ENCODE measurements at regions not wholly inside any gene's neighbourhood (a gene's known extent, or its start where the extent isn't known, plus 50 kb on each side); places are given as distances from the start of the nearest gene placed in this dataset.

- DNase-seq, result no peak
- POLR2A ChIA-PET, result no interaction called here
- CTCF ChIA-PET, result interaction anchor here (0.6 kb wide), 1 partner anchor 804 kb away, joined by 3 read pairs; no protein-coding TSS in a partner anchor
Measured at GRCh38 chr5:143966280-143966679, 154.3 kb downstream of the HMHB1 start.

DNA sequence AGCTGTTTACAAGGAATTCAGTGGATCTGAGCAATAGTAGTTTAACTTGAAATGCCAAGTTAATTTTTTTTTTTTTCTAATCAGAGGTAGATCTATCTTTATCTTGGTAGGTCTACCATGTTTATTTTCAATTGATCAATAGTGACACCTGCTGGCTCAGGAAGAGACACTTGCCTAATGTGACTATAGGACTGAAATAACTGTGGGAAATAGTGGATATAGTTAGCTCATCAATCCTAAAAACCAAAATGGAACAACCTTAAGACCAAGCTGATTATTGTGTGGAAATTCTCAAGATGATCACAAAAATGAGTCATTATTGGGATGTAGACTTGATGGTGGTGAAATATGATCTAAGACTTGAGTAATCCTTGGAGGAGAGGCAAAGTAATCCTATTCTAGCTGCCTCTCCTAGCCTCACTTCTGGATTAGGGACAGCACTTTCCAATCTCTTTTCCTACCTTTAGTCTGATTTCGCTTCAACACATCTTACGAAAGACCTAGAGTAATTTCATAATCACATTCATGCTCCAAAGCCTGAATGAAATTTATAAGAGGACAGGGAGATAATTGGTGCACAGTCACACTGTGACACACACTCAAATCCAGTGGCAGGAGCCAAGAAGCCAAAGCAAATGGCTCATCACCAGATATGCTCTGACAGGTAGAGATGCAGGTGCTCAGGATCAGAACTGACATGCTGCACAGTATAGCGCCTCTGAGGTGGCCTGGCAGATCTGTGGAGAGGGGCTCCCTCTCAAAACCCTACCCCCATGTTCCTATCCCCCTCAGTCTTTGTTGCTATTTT, 156.3 kb downstream of the HMHB1 start:
- H3K4me3 ChIP-seq (ENCODE audit: control insufficient read depth in 1 of 7, extremely low read depth in 1 of 7, insufficient read depth in 4 of 7, low read depth in 2 of 7, low read length in 6 of 7), result no peak overlapping the region
- DNase-seq, result peak; percentile 15 to 36 (median 35)
- H3K36me3 ChIP-seq (ENCODE audit: control insufficient read depth in 4 of 4, insufficient read depth in 4 of 4, low read length in 3 of 4), result no peaks in the 10 kb centered on the region
- no peak overlapping the region for H3K27ac ChIP-seq (ENCODE audit: insufficient read depth in 1 of 2, low read depth in 1 of 2, low read length in 2 of 2, poor library complexity in 1 of 2, severe bottlenecking in 2 of 2)
- POLR2A ChIA-PET, result interaction anchor here (0.5 kb wide), 1 partner anchor 689 kb away, joined by 3 read pairs; no protein-coding TSS in a partner anchor
- WGBS (ENCODE audit: insufficient coverage), result 100% methylated on average over 1 of the region's 3 CpGs
- no peaks in the 10 kb centered on the region for H3K9me3 ChIP-seq (ENCODE audit: control extremely low read depth in 1 of 5, control insufficient read depth in 4 of 5, insufficient read depth in 2 of 5, low read depth in 1 of 5, low read length in 4 of 5)
- peaks cover 0 to 10% (median 0%) of the 10 kb centered on the region in 5 experiments for H3K27me3 ChIP-seq (replicated peaks in 2 of 5; ENCODE audit: control insufficient read depth in 4 of 5, insufficient read depth in 5 of 5, low read length in 4 of 5)
- peaks cover 0 to 3% (median 0%) of the 10 kb centered on the region in 4 experiments for H3K4me1 ChIP-seq (ENCODE audit: control extremely low read depth in 1 of 4, control insufficient read depth in 4 of 4, insufficient read depth in 4 of 4, low read length in 3 of 4)
- CTCF ChIA-PET, result interaction anchor here (0.6 to 0.9 kb wide), 2 partner anchors 10 to 146 kb away, joined by 3 to 4 read pairs; no protein-coding TSS in a partner anchor

More at GRCh38 chr5:143966280-143966679, 154.3 kb downstream of the HMHB1 start:
- WGBS (ENCODE audit: insufficient coverage), result 100% methylated on average over 1 of the region's 1 CpG
- peaks cover 0 to 3% (median 0%) of the 10 kb centered on the region in 4 experiments for H3K4me1 ChIP-seq (ENCODE audit: control extremely low read depth in 1 of 4, control insufficient read depth in 4 of 4, insufficient read depth in 4 of 4, low read length in 3 of 4)
- no peak overlapping the region for H3K27ac ChIP-seq (ENCODE audit: insufficient read depth in 1 of 2, low read depth in 1 of 2, low read length in 2 of 2, poor library complexity in 1 of 2, severe bottlenecking in 2 of 2)
- no peaks in the 10 kb centered on the region for H3K9me3 ChIP-seq (ENCODE audit: control extremely low read depth in 1 of 5, control insufficient read depth in 4 of 5, insufficient read depth in 2 of 5, low read depth in 1 of 5, low read length in 4 of 5)
- no peaks in the 10 kb centered on the region for H3K36me3 ChIP-seq (ENCODE audit: control insufficient read depth in 4 of 4, insufficient read depth in 4 of 4, low read length in 3 of 4)
- no peak overlapping the region for H3K4me3 ChIP-seq (ENCODE audit: control insufficient read depth in 1 of 7, extremely low read depth in 1 of 7, insufficient read depth in 4 of 7, low read depth in 2 of 7, low read length in 6 of 7)
- H3K27me3 ChIP-seq (replicated peaks in 2 of 5; ENCODE audit: control insufficient read depth in 4 of 5, insufficient read depth in 5 of 5, low read length in 4 of 5), result peaks cover 0 to 7% (median 0%) of the 10 kb centered on the region in 5 experiments

- ChIA-PET CTCF (interaction anchor here (1.3 kb wide), 1 partner anchor 19 kb away, joined by 3 read pairs; no protein-coding TSS in a partner anchor), POLR2A (no interaction called here)
- H3K27ac ChIP-seq (ENCODE audit: insufficient read depth in 1 of 2, low read depth in 1 of 2, low read length in 2 of 2, poor library complexity in 1 of 2, severe bottlenecking in 2 of 2), result no peak overlapping the region
- no peak overlapping the region for H3K4me3 ChIP-seq (ENCODE audit: control insufficient read depth in 1 of 7, extremely low read depth in 1 of 7, insufficient read depth in 4 of 7, low read depth in 2 of 7, low read length in 6 of 7)
- peaks cover 0 to 10% (median 0%) of the 10 kb centered on the region in 5 experiments for H3K27me3 ChIP-seq (replicated peaks in 2 of 5; ENCODE audit: control insufficient read depth in 4 of 5, insufficient read depth in 5 of 5, low read length in 4 of 5)
- DNase-seq, result no peak
- no peaks in the 10 kb centered on the region for H3K36me3 ChIP-seq (ENCODE audit: control insufficient read depth in 4 of 4, insufficient read depth in 4 of 4, low read length in 3 of 4)
- WGBS (ENCODE audit: insufficient coverage), result 100% methylated on average over 3 of the region's 3 CpGs
- no peaks in the 10 kb centered on the region for H3K9me3 ChIP-seq (ENCODE audit: control extremely low read depth in 1 of 5, control insufficient read depth in 4 of 5, insufficient read depth in 2 of 5, low read depth in 1 of 5, low read length in 4 of 5)
- peaks cover 0 to 3% (median 0%) of the 10 kb centered on the region in 4 experiments for H3K4me1 ChIP-seq (ENCODE audit: control extremely low read depth in 1 of 4, control insufficient read depth in 4 of 4, insufficient read depth in 4 of 4, low read length in 3 of 4)
Measured at GRCh38 chr5:143970159-143970558, 158.2 kb downstream of the HMHB1 start.

- no peaks in the 10 kb centered on the region for H3K9me3 ChIP-seq (ENCODE audit: control extremely low read depth in 1 of 5, control insufficient read depth in 4 of 5, insufficient read depth in 2 of 5, low read depth in 1 of 5, low read length in 4 of 5)
- H3K27me3 ChIP-seq (replicated peaks in 2 of 5; ENCODE audit: control insufficient read depth in 4 of 5, insufficient read depth in 5 of 5, low read length in 4 of 5), result peaks cover 0 to 11% (median 0%) of the 10 kb centered on the region in 5 experiments
- H3K36me3 ChIP-seq (ENCODE audit: control insufficient read depth in 4 of 4, insufficient read depth in 4 of 4, low read length in 3 of 4), result no peaks in the 10 kb centered on the region
- no peak for DNase-seq
- no peak overlapping the region for H3K4me3 ChIP-seq (ENCODE audit: control insufficient read depth in 1 of 7, extremely low read depth in 1 of 7, insufficient read depth in 4 of 7, low read depth in 2 of 7, low read length in 6 of 7)
- H3K27ac ChIP-seq (ENCODE audit: insufficient read depth in 1 of 2, low read depth in 1 of 2, low read length in 2 of 2, poor library complexity in 1 of 2, severe bottlenecking in 2 of 2), result no peak overlapping the region
- POLR2A ChIA-PET, result no interaction called here
- no peaks in the 10 kb centered on the region for H3K4me1 ChIP-seq (ENCODE audit: control extremely low read depth in 1 of 4, control insufficient read depth in 4 of 4, insufficient read depth in 4 of 4, low read length in 3 of 4)
- 100% methylated on average over 2 of the region's 2 CpGs for WGBS (ENCODE audit: insufficient coverage)
- CTCF ChIA-PET, result no interaction called here
Measured at GRCh38 chr5:143972068-143972467, 160.1 kb downstream of the HMHB1 start.

DNA sequence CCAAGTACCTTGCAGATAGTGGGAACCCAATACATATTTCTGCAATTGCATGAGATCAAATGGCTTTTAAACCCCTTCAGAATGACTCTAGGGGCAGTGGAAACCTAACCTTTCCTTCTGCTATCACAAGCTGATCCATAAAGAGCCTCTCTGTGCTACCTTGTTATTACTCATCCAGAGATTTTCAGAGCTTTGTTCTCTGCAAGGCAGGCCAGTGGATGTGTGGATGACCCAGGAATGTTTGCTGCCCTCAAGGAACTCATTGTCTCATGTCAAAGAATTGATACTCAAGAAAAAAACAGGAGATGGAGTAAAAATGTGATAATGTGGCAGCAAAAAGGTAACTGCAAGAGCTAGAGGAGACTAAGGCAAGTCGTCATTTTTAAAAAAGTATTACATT, 164.1 kb downstream of the HMHB1 start:
- WGBS (ENCODE audit: insufficient coverage), result no CpG with 5 or more reads among the region's 1 CpG
- CTCF ChIA-PET, result interaction anchor here (0.9 kb wide), 1 partner anchor 17 kb away, joined by 3 read pairs; no protein-coding TSS in a partner anchor
- POLR2A ChIA-PET, result no interaction called here

DNA sequence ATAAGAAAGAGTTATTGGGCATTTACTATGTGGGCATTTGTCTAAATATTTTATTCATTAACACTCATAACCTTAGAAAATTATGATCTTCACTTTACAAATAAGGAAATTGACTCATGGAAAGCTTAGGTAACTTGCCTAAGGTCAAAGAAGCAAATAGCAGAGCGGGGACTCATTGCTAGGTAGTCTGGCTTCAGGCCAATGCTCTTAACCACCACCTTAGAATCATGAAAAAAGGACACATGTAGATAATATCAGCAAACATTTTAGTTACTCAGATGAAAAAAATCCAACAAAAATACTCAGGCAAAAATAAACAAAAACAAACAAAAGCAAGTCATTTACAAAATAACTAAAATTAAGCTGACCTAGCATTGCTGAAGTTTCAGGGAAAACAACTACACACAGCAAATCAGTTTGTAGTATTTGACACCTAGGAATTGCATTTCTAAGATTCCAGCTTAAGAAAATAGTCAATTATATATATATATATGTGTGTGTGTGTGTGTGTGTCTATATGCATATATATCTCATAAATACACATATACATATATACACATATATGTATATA, 166.0 kb downstream of the HMHB1 start:
- no peaks in the 10 kb centered on the region for H3K36me3 ChIP-seq (ENCODE audit: control insufficient read depth in 4 of 4, insufficient read depth in 4 of 4, low read length in 3 of 4)
- no peak overlapping the region for H3K4me3 ChIP-seq (ENCODE audit: control insufficient read depth in 1 of 7, extremely low read depth in 1 of 7, insufficient read depth in 4 of 7, low read depth in 2 of 7, low read length in 6 of 7)
- ChIA-PET CTCF (no interaction called here), POLR2A (no interaction called here)
- WGBS (ENCODE audit: insufficient coverage), result no CpG with 5 or more reads among the region's 1 CpG
- no peak for DNase-seq
- H3K27ac ChIP-seq (ENCODE audit: insufficient read depth in 1 of 2, low read depth in 1 of 2, low read length in 2 of 2, poor library complexity in 1 of 2, severe bottlenecking in 2 of 2), result no peak overlapping the region
- peaks cover 0 to 2% (median 0%) of the 10 kb centered on the region in 5 experiments for H3K27me3 ChIP-seq (replicated peaks in 2 of 5; ENCODE audit: control insufficient read depth in 4 of 5, insufficient read depth in 5 of 5, low read length in 4 of 5)
- no peaks in the 10 kb centered on the region for H3K4me1 ChIP-seq (ENCODE audit: control extremely low read depth in 1 of 4, control insufficient read depth in 4 of 4, insufficient read depth in 4 of 4, low read length in 3 of 4)
- H3K9me3 ChIP-seq (ENCODE audit: control extremely low read depth in 1 of 5, control insufficient read depth in 4 of 5, insufficient read depth in 2 of 5, low read depth in 1 of 5, low read length in 4 of 5), result no peaks in the 10 kb centered on the region

More for the DNA sequence above, 164.1 kb downstream of the HMHB1 start:
- no peak for DNase-seq
- no peaks in the 10 kb centered on the region for H3K36me3 ChIP-seq (ENCODE audit: control insufficient read depth in 4 of 4, insufficient read depth in 4 of 4, low read length in 3 of 4)
- H3K27ac ChIP-seq (ENCODE audit: insufficient read depth in 1 of 2, low read depth in 1 of 2, low read length in 2 of 2, poor library complexity in 1 of 2, severe bottlenecking in 2 of 2), result no peak overlapping the region
- no peak overlapping the region for H3K4me3 ChIP-seq (ENCODE audit: control insufficient read depth in 1 of 7, extremely low read depth in 1 of 7, insufficient read depth in 4 of 7, low read depth in 2 of 7, low read length in 6 of 7)
- H3K27me3 ChIP-seq (replicated peaks in 2 of 5; ENCODE audit: control insufficient read depth in 4 of 5, insufficient read depth in 5 of 5, low read length in 4 of 5), result peaks cover 0 to 7% (median 0%) of the 10 kb centered on the region in 5 experiments
- no peaks in the 10 kb centered on the region for H3K9me3 ChIP-seq (ENCODE audit: control extremely low read depth in 1 of 5, control insufficient read depth in 4 of 5, insufficient read depth in 2 of 5, low read depth in 1 of 5, low read length in 4 of 5)
- no peaks in the 10 kb centered on the region for H3K4me1 ChIP-seq (ENCODE audit: control extremely low read depth in 1 of 4, control insufficient read depth in 4 of 4, insufficient read depth in 4 of 4, low read length in 3 of 4)
